NCI-H128 (cell line): ENCODE measurements at regions not wholly inside any gene's neighbourhood (a gene's known extent, or its start where the extent isn't known, plus 50 kb on each side); places are given as distances from the start of the nearest gene placed in this dataset.

ENCODE experiments used
- DNase-seq: peaks from one replicate; lab custom pipeline; 2025; ENCODE audit not compliant: unreplicated experiment; lab: John Stamatoyannopoulos, UW

GRCh38 chr9:16025627-16026026 lies 472.8 kb downstream of the CCDC171 start:
- no peak for DNase-seq

- DNase-seq: no peak
Observed at GRCh38 chr9:16026886-16027285, 474.0 kb downstream of the CCDC171 start.

GRCh38 chr9:16028548-16028947 lies 475.7 kb downstream of the CCDC171 start:
- DNase-seq: no peak

- no peak for DNase-seq
Observed at GRCh38 chr9:16029046-16029615, 476.3 kb downstream of the CCDC171 start.

- no peak for DNase-seq
Observed at GRCh38 chr9:16029796-16030363, 477.0 kb downstream of the CCDC171 start.

- no peak for DNase-seq
Observed at GRCh38 chr9:16030528-16031185, 477.8 kb downstream of the CCDC171 start.

- no peak for DNase-seq
Observed at GRCh38 chr9:16031486-16031885, 478.6 kb downstream of the CCDC171 start.

- DNase-seq: no peak
Observed at GRCh38 chr9:16031971-16032370, 479.1 kb downstream of the CCDC171 start.

- DNase-seq: no peak
Observed at GRCh38 chr9:16032799-16033198, 480.0 kb downstream of the CCDC171 start.

- DNase-seq: no peak
Observed at GRCh38 chr9:16033253-16033652, 480.4 kb downstream of the CCDC171 start.

- no peak for DNase-seq
Observed at GRCh38 chr9:16033921-16034691, 481.3 kb downstream of the CCDC171 start.

GRCh38 chr9:16039218-16039987 lies 486.6 kb downstream of the CCDC171 start:
- no peak for DNase-seq

GRCh38 chr9:16039988-16040761 lies 487.3 kb downstream of the CCDC171 start:
- no peak for DNase-seq

- DNase-seq: no peak
Observed at GRCh38 chr9:16043756-16044578, 491.1 kb downstream of the CCDC171 start.

- DNase-seq: no peak
Observed at GRCh38 chr9:16044579-16044881, 491.7 kb downstream of the CCDC171 start.

- DNase-seq: no peak
Observed at GRCh38 chr9:16045651-16046280, 492.9 kb downstream of the CCDC171 start.

GRCh38 chr9:16046713-16047112 lies 493.9 kb downstream of the CCDC171 start:
- no peak for DNase-seq

GRCh38 chr9:16048129-16048528 lies 495.3 kb downstream of the CCDC171 start:
- no peak for DNase-seq

- no peak for DNase-seq
Observed at GRCh38 chr9:16052146-16052545, 499.3 kb downstream of the CCDC171 start.
